Hematopoietic multipotent progenitor cell treated with erythropoietin and hydrocortisone succinate and interleukin-3 and kit ligand, for 8 days (in vitro differentiated cells): ENCODE measurements at regions not wholly inside any gene's neighbourhood (a gene's known extent, or its start where the extent isn't known, plus 50 kb on each side); places are given as distances from the start of the nearest gene placed in this dataset.

Experiments used
- DNase-seq: peaks from one replicate; pipeline ENCODE4 v3.0.0-alpha.2; 2015

GRCh38 chr4:146998157-146998556 is 52.5 kb upstream of the TTC29 start:
- no peak for DNase-seq

DNA sequence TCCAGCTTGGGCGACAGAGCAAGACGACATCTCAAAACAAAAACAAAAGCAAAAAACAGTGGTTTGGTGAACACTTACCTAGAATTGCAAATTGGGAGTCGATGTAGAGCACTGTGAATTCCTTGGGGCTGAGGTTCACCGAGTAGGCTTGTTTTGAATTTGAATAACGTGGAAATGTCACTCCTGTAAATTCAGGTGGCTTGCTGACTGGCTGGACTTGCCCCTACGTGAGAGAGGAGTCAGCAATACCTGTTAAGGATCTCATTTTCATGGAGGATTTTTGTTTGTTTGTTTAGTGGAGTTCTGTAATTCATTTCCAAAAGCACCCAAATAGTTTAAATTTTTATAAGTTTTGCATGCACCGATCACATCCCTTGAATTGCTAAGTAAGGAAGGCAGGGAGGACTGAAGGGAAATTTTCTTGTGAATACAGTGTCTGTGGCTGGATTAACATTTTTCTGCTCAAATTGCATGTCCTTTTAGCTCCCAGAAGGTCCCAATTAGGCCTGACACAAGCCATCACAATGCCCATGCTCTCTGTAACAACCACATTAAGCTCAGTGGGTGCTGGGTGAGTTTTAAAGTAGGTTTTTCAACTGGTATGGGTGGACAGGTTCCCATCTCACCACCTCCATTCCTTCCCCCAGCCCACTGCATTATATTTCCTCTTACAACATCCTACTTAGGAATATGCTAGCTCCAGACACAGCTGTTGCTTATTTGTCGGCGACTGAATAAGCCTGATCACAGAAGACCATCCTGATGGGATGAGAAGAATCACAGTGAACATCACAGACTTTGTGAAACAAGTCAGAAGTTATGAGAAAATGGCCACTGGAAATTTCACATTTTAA is 58.5 kb upstream of the TTC29 start:
- no peak for DNase-seq

DNA sequence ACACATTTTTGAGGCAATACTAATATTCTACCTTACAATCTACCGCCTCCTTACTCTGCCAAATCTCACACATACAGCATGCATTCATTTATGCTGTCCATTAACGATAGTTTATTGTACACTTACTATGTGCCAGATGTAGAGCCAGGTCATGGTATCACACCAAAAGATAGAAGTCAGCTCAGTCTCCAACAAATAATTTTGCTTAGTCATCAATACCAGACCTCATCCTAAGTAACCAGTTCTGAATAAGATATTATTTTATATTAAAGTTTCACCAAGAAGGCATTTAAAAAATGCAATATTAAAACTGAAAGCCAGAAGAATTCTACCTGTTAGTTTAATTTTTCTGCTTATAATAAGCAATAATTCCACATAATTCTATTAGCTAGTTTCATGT is 60.6 kb upstream of the TTC29 start:
- no peak for DNase-seq

DNA sequence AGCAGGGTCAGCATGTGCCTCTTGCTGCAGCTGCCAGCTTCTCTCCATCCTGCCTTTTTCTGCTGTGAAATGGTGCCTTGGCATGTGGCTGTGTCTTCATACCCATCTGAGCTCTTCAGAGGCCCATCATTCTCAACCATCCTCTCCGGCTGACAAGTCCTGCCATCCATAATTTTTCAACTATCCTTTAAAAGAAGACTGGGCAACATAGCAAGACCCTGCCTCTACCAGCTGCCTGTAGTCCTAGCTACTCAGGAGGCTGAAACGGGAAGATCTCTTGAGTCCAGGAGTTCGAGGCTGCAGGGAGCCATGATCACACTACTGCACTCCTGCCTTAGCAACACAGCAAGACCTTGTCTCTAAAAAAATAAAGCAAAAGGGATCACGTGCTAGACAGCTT is 64.2 kb upstream of the TTC29 start:
- DNase-seq, result no peak

DNA sequence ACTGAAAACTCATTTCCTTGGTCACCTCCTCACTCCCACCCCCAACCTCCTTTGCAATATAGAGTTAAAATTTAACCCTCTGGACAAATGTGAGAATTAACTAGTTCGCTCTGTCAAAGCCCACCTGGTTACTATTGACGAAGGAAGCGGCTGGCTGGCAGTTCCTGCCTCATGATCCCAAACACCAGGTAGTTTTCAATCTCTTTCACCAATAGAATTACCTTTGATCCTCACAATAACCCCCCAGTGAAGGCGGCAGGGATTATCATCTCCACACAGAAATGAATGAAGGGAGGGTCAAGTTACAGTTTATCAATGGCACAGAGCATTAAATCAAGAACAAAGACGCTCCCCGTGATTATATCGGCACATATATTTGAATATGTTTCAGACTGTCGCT is 65.7 kb upstream of the TTC29 start:
- no peak for DNase-seq

GRCh38 chr4:147012059-147012707 is 66.5 kb upstream of the TTC29 start:
- no peak for DNase-seq

DNA sequence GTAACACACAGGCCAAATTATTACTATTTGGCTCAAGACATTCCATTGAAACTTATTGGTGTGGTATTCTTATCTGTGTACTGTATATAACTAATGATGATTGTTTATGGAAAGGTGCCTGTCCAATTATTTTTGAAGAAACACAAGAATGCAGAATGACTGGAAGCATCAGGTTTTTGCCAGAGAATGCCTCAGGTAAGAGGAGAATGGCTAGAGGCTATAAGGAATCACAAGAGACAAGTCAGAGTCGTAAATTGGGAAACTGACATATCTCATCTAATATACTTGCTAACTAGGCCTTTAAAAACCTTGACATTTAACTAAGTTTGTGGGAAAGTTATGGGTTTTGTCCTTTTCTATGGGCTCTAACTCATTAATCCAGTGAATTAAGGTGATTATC is 69.3 kb upstream of the TTC29 start:
- no peak for DNase-seq

DNA sequence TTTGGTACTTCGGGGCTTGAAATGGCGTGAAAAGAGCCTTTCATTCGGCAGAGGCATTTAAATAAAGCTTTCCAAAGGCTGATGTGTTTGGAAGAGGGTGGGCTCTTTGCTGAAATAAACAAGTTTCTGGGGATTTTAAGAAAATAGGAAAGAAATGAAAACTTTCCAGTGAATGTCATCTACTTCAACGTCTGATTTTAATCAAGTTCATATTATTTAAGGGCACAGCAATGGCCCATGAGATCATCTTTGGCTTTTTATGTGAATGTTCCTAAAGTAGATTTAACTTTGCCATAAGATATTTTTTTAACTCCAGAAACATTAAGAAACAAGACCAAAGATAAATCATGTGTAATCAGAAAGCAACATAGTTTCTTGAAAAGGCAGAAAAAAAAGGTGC is 69.8 kb upstream of the TTC29 start:
- DNase-seq, result no peak

DNA sequence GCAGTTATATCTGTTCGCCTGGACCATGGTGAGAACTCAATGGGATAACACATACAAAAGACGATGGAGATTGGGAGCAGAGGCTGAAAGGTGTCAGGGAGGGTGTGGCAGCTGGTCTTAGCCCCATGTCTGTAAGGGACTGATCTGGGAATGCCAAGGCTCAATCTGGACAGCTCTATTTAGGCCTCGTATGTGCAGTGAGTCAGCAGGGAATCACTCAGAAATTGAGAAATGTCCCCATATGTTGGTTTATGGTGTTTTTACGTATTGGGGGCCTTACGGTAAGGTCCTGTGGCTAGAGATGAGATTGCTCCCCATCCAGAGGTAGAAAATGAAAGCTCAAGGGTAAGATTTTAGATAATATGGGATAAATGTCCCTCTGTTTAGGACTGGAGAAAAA is 71.4 kb upstream of the TTC29 start:
- DNase-seq, result no peak

DNA sequence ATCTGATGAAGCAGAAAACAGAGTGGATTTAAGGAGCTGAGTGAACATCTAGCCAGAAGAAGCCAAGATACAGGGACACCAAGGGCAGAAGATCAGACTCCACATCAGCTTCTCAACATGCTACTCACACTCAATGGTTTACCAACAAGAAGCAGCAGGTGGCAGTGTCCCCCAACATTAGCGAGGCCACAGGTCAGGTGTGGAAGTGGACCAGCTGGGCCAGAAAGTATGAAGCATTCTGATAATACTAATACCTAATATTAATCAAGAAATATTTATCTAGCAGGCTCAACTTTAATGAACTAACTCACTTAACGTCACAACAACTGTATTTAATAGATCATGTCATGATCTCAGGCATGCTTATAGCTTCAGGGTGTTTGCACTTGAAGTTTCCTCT is 73.4 kb upstream of the TTC29 start:
- DNase-seq, result peak; percentile 63

- no peak for DNase-seq
Observed at GRCh38 chr4:147020456-147020855, 74.8 kb upstream of the TTC29 start.

DNA sequence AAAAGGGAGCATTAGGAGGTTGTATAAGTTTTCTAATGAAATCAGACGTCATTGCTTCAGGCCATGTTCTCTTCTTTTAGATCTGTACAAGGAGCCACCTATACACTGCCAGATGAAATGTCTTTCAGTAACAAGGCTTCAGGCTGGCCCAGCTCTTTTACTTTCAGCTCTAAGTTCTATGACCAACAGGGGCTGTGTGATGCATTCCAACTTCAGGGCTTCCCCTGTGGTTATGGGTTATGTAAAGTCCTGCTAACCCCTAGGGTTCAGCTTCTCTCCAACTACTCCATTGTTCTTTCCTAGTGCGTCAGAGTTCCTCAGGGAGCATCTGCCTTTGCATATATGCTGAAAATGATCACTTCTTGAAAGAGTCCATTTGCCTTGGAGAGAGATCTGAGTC is 79.4 kb upstream of the TTC29 start:
- DNase-seq, result no peak

- no peak for DNase-seq
Observed at GRCh38 chr4:147029296-147029695, 83.6 kb upstream of the TTC29 start.

DNA sequence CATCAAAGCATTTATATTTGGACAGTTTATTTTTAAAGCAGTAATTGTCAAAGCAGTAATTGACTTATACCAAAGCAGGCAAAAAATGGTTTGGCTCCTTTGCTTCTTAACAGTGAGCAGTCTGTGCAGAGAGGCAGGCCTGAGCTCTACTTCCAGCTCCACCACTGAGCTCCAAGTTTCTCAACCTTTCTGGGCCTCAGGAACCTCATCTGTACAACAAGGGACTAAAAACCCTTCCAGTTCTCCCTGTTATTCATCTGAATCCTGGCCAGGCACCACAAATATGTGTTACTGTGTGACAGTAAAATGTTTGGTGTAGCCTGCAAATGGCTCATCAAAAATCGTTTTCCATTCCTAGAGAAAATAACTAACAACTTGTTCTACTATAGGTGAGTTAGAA is 88.7 kb upstream of the TTC29 start:
- no peak for DNase-seq

DNA sequence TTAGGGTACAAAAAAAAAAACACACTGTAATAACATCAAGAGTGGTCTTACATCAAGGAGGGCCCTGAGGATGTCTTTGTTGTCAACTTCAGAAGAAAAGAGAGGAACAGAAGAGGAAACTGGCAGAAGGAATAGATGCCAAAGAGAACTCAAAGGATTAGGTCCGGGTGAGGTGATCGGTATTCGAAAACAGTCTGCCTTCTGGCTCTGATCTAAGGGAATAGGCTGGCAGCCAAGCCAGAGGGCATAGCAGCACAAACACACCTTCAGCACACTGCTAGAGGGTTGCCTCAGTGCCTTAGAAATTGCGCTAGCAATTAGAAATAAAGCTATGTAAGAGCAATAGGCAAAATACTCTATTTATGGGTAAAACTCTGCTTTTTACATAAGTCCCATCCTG is 91.4 kb upstream of the TTC29 start:
- DNase-seq, result no peak

GRCh38 chr4:147039976-147040575 is 94.4 kb upstream of the TTC29 start:
- DNase-seq, result no peak

DNA sequence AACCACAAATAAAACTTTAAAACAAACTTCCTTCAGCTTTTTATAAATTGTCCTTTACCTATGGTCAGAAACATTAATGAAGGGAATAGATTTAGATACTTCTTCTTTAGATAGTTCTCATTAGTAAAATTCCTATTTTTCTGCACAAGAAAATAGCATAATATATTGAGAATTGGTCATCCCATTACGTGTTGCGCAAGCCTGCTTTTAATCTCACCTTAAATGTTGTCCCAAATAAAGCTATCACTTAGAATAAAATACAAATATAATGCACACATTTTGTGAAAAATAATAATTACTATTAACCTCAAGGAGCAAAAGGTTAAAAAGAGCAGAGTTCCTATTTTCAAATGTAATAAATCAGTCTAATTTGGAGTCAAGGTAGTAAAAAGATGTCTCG is 95.2 kb upstream of the TTC29 start:
- DNase-seq, result no peak

DNA sequence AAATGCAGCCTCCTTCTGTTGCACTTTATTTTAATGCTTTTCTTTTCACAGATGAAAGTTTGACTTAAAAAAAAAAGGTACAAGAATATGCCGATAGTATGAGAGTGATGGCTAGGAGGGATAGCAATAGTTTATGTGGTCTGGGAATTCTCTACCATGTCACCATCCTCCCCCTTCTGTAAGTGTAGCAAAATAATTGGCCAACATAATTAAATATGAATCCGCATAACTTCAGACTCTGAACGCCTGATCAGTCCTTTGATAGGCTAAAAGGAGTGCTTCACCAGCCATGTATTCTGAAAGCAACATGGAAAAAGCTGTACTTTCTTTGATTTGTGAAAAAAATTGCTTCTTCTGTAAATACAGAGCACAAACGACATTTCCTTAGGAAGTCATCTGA is 95.7 kb upstream of the TTC29 start:
- no peak for DNase-seq

DNA sequence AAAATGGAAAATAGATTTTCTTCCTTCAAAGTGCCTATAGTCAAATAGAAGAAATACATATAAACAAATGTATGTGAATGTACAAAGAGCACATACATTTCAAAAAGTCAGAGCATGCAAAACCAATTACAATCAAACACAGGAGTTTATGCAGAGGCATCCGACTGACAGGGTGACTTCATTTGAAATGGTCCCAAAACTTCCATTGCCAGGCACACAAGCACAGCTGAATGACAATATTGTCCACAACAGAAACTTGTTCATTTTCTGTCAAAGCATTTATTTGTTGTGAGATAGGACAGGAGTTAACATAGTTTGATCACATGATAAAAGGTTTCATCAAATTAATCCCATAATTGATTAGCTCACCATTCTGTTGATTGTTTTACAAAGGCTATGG is 96.4 kb upstream of the TTC29 start:
- no peak for DNase-seq

- no peak for DNase-seq
Observed at GRCh38 chr4:147044241-147044640, 98.6 kb upstream of the TTC29 start.

GRCh38 chr4:147049946-147050345 is 104.3 kb upstream of the TTC29 start:
- DNase-seq, result no peak

- no peak for DNase-seq
Observed at GRCh38 chr4:147050356-147050765, 104.7 kb upstream of the TTC29 start.

DNA sequence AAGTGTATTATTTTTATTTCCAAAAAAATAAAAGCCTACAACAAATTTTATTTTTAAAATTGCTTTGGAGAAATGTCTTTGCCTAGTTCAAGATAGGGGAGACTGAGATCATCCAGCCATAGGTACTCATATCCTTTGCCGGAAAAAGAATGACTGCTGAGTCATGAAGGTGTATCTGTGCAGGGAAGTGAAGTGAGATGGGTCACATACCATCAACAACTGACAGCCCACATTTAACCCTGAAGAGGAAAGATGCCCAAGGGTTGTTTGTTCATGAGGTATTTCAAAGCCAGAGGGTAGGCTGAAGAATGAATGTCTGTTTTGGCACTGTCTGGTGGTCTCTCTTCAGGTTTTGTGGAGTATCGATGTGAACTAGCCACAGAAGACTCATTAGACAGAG is 106.7 kb upstream of the TTC29 start:
- DNase-seq, result no peak

DNA sequence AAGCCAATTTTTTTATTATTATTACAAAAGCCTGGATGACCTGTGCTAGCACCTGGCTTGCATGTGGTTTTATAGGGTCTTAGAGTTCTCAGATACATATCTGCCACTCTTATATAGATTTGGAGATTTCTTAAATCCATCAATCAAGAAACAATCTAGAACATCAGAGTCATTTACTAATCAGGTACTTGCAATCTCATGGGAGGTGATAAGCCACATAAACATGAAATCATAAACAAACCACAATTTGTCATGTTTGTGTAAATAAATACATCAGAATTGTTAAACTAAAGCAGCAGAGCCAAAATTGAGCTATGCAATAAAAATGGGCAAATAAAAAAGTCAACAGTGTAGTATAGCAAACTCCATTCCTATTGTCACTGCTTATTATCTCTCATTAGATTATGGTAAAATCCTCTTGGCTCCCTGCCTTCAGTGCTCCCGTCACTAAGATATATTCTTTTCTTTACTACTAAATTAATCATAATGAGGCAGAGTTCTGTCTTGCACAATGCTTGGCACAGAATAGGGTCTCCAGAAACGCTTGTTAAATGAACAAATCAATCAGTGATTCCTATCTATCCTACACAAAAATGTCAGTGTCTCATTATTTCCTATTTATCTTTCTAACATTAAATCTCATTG is 108.7 kb upstream of the TTC29 start:
- no peak for DNase-seq
